WI38 (cell line): ENCODE measurements at regions not wholly inside any gene's neighbourhood (a gene's known extent, or its start where the extent isn't known, plus 50 kb on each side); places are given as distances from the start of the nearest gene placed in this dataset.

Source experiments
- H3K4me3 ChIP-seq: 2 replicates; pipeline ENCODE4 v1.5.1; 2011; ENCODE audit warnings: low read depth, mild to moderate bottlenecking, control low read depth, low read length
- CTCF ChIP-seq: IDR thresholded peaks from 2 replicates; pipeline ENCODE4 v1.5.1; 2012; ENCODE audit warnings: low read depth, mild to moderate bottlenecking, control low read depth, low read length

GRCh38 chr5:77828445-77828844 lies 52.3 kb upstream of the TBCA start:
- no peak overlapping the region for H3K4me3 ChIP-seq
- TF ChIP-seq CTCF, result no peak
